Spinal cord (tissue), 9 donors: ENCODE measurements at regions not wholly inside any gene's neighbourhood (a gene's known extent, or its start where the extent isn't known, plus 50 kb on each side); places are given as distances from the start of the nearest gene placed in this dataset.

Experiments used
- DNase-seq, 6 donors: peaks; one replicate each; pipeline versions ENCODE4 v3.0.0 to v3.0.0-alpha.2; 2013 to 2015; ENCODE audit warnings: low spot score in 6 of 6, low read depth in 4 of 6
- H3K27ac ChIP-seq: one replicate; pipeline ENCODE4 v1.5.1; 2013; ENCODE audit warnings: low read depth, low read length, control low read depth
- H3K27me3 ChIP-seq: one replicate; pipeline ENCODE4 v1.6.1; 2013; ENCODE audit warnings: low read length; ENCODE audit not compliant: control insufficient read depth, insufficient read depth
- H3K36me3 ChIP-seq: one replicate; pipeline ENCODE4 v1.6.1; 2013; ENCODE audit warnings: low read length; ENCODE audit not compliant: control insufficient read depth, insufficient read depth
- H3K4me1 ChIP-seq: one replicate; pipeline ENCODE4 v1.6.1; 2013; ENCODE audit warnings: low read length; ENCODE audit not compliant: control insufficient read depth, insufficient read depth
- H3K4me3 ChIP-seq: one replicate; pipeline ENCODE4 v1.5.1; 2013; ENCODE audit warnings: low read depth, low read length, control low read depth
- H3K9me3 ChIP-seq: one replicate; pipeline ENCODE4 v1.6.1; 2013; ENCODE audit warnings: low read length; ENCODE audit not compliant: control insufficient read depth, insufficient read depth
- WGBS: methylation state at CpG from one replicate; pipeline ENCODE4 v1.1.5; 2013; ENCODE audit warnings: missing lambda C conversion rate; ENCODE audit not compliant: insufficient coverage; 5-methylcytosine and 5-hydroxymethylcytosine counted together
- donor health status: healthy.

- Histone ChIP-seq H3K9me3 (no peaks in the 10 kb centered on the region), H3K4me1 (no peaks in the 10 kb centered on the region), H3K27ac (no peak overlapping the region), H3K4me3 (no peak overlapping the region), H3K36me3 (no peaks in the 10 kb centered on the region), H3K27me3 (no peaks in the 10 kb centered on the region)
- DNase-seq: no peak
- WGBS: no CpG with 5 or more reads among the region's 2 CpGs
Observed at GRCh38 chr9:1415146-1415545, 365.0 kb downstream of the DMRT2 start.

GRCh38 chr9:1416261-1416660, 366.1 kb downstream of the DMRT2 start:
- WGBS: no CpG with 5 or more reads among the region's 4 CpGs
- no peaks in the 10 kb centered on the region for H3K36me3 ChIP-seq
- no peak overlapping the region for H3K4me3 ChIP-seq
- DNase-seq: no peak
- no peaks in the 10 kb centered on the region for H3K9me3 ChIP-seq
- no peaks in the 10 kb centered on the region for H3K4me1 ChIP-seq
- no peak overlapping the region for H3K27ac ChIP-seq
- no peaks in the 10 kb centered on the region for H3K27me3 ChIP-seq

- Histone ChIP-seq H3K36me3 (no peaks in the 10 kb centered on the region), H3K27me3 (no peaks in the 10 kb centered on the region), H3K9me3 (no peaks in the 10 kb centered on the region), H3K4me3 (no peak overlapping the region), H3K27ac (no peak overlapping the region), H3K4me1 (no peaks in the 10 kb centered on the region)
- WGBS: 89% methylated on average over 1 of the region's 4 CpGs
- no peak for DNase-seq
Observed at GRCh38 chr9:1421436-1421835, 371.3 kb downstream of the DMRT2 start.

- Histone ChIP-seq H3K27ac (no peak overlapping the region), H3K4me1 (no peaks in the 10 kb centered on the region), H3K9me3 (no peaks in the 10 kb centered on the region), H3K27me3 (no peaks in the 10 kb centered on the region), H3K36me3 (no peaks in the 10 kb centered on the region), H3K4me3 (no peak overlapping the region)
- WGBS: no CpG with 5 or more reads among the region's 2 CpGs
- DNase-seq: no peak
Observed at GRCh38 chr9:1427875-1428274, 377.7 kb downstream of the DMRT2 start.

GRCh38 chr9:1429297-1429696, 379.1 kb downstream of the DMRT2 start:
- Histone ChIP-seq H3K4me3 (no peak overlapping the region), H3K36me3 (no peaks in the 10 kb centered on the region), H3K9me3 (no peaks in the 10 kb centered on the region), H3K27me3 (no peaks in the 10 kb centered on the region), H3K4me1 (no peaks in the 10 kb centered on the region), H3K27ac (no peak overlapping the region)
- WGBS: 43% methylated on average over 3 of the region's 5 CpGs
- peak in 2 of 6 donors; percentile 38 to 71 for DNase-seq

GRCh38 chr9:1431461-1431860, 381.3 kb downstream of the DMRT2 start:
- no peaks in the 10 kb centered on the region for H3K4me1 ChIP-seq
- H3K9me3 ChIP-seq: no peaks in the 10 kb centered on the region
- H3K27me3 ChIP-seq: no peaks in the 10 kb centered on the region
- no peaks in the 10 kb centered on the region for H3K36me3 ChIP-seq
- no peak overlapping the region for H3K27ac ChIP-seq
- DNase-seq: peak in 1 of 6 donors; percentile 52
- WGBS: 94% methylated on average over 3 of the region's 4 CpGs
- H3K4me3 ChIP-seq: no peak overlapping the region

- Histone ChIP-seq H3K4me1 (no peaks in the 10 kb centered on the region), H3K9me3 (no peaks in the 10 kb centered on the region), H3K27me3 (no peaks in the 10 kb centered on the region), H3K4me3 (no peak overlapping the region), H3K27ac (no peak overlapping the region), H3K36me3 (no peaks in the 10 kb centered on the region)
- DNase-seq: peak in 2 of 6 donors; percentile 65 to 71
- 32% methylated on average over 2 of the region's 7 CpGs for WGBS
Observed at GRCh38 chr9:1434052-1434767, 384.1 kb downstream of the DMRT2 start.

- H3K36me3 ChIP-seq: no peaks in the 10 kb centered on the region
- WGBS: no CpG with 5 or more reads among the region's 2 CpGs
Observed at GRCh38 chr9:1434811-1435210, 384.7 kb downstream of the DMRT2 start.

GRCh38 chr9:1440256-1440655, 390.1 kb downstream of the DMRT2 start:
- Histone ChIP-seq H3K4me1 (no peaks in the 10 kb centered on the region), H3K4me3 (no peak overlapping the region), H3K9me3 (no peaks in the 10 kb centered on the region), H3K27me3 (no peaks in the 10 kb centered on the region), H3K27ac (no peak overlapping the region), H3K36me3 (no peaks in the 10 kb centered on the region)
- 60% methylated on average over 2 of the region's 3 CpGs for WGBS
- no peak for DNase-seq

More at GRCh38 chr9:1434811-1435210, 384.7 kb downstream of the DMRT2 start:
- Histone ChIP-seq H3K4me1 (no peaks in the 10 kb centered on the region), H3K4me3 (no peak overlapping the region), H3K27ac (no peak overlapping the region), H3K9me3 (no peaks in the 10 kb centered on the region), H3K27me3 (no peaks in the 10 kb centered on the region)
- no peak for DNase-seq

GRCh38 chr9:1442105-1442504, 391.9 kb downstream of the DMRT2 start:
- no peaks in the 10 kb centered on the region for H3K9me3 ChIP-seq
- H3K36me3 ChIP-seq: no peaks in the 10 kb centered on the region
- no peaks in the 10 kb centered on the region for H3K27me3 ChIP-seq
- no peaks in the 10 kb centered on the region for H3K4me1 ChIP-seq
- no peak for DNase-seq
- H3K27ac ChIP-seq: no peak overlapping the region
- no peak overlapping the region for H3K4me3 ChIP-seq
- no CpG with 5 or more reads among the region's 1 CpG for WGBS
